Smooth muscle cell (in vitro differentiated cells): ENCODE measurements at regions not wholly inside any gene's neighbourhood (a gene's known extent, or its start where the extent isn't known, plus 50 kb on each side); places are given as distances from the start of the nearest gene placed in this dataset.

Experiments used
- DNase-seq: peaks from one replicate; lab custom pipeline; 2025; ENCODE audit not compliant: unreplicated experiment; lab: John Stamatoyannopoulos, UW
- H2AFZ ChIP-seq: fragments of 200-600 bp; sonication (generic); 2 replicates; pipeline ENCODE4 v1.6.0; 2016; ENCODE audit warnings: antibody characterized with exemption, low read depth, mild to moderate bottlenecking
- H3F3A ChIP-seq: fragments of 200-600 bp; sonication (generic); 2 replicates; pipeline ENCODE4 v1.6.0; 2017; ENCODE audit warnings: antibody characterized with exemption, low read depth
- H3K27ac ChIP-seq: fragments of 200-600 bp; sonication (generic); 2 replicates; pipeline ENCODE4 v1.5.1; 2016; ENCODE audit warnings: low read depth, mild to moderate bottlenecking
- H3K27me3 ChIP-seq: fragments of 200-600 bp; sonication (generic); 2 replicates; pipeline ENCODE4 v1.6.1; 2016; ENCODE audit warnings: low read depth, mild to moderate bottlenecking
- H3K36me3 ChIP-seq: fragments of 200-600 bp; sonication (generic); 2 replicates; pipeline ENCODE4 v1.5.1; 2016; ENCODE audit warnings: low read depth
- H3K4me1 ChIP-seq: fragments of 200-600 bp; sonication (generic); 2 replicates; pipeline ENCODE4 v1.5.1; 2016; ENCODE audit warnings: low read depth
- H3K4me2 ChIP-seq: fragments of 200-600 bp; sonication (generic); 2 replicates; pipeline ENCODE4 v1.6.0; 2016; ENCODE audit warnings: mild to moderate bottlenecking
- H3K4me3 ChIP-seq: fragments of 200-600 bp; sonication (generic); 2 replicates; pipeline ENCODE4 v1.5.1; 2016; ENCODE audit warnings: mild to moderate bottlenecking
- H3K79me2 ChIP-seq: fragments of 200-600 bp; sonication (generic); 2 replicates; pipeline ENCODE4 v1.6.0; 2016; ENCODE audit warnings: low read depth, mild to moderate bottlenecking
- H3K9ac ChIP-seq: fragments of 200-600 bp; sonication (generic); 2 replicates; pipeline ENCODE4 v1.6.0; 2016; ENCODE audit warnings: low read depth
- H3K9me3 ChIP-seq: fragments of 200-600 bp; sonication (generic); replicated peaks from 2 replicates; pipeline ENCODE4 v1.5.1; 2016; ENCODE audit warnings: low read depth
- H4K20me1 ChIP-seq: fragments of 200-600 bp; sonication (generic); 2 replicates; pipeline ENCODE4 v1.6.0; 2016; ENCODE audit warnings: low read depth
- WGBS: methylation state at CpG from one replicate; pipeline ENCODE4 v1.1.7; 2016; ENCODE audit warnings: low lambda C conversion rate; 5-methylcytosine and 5-hydroxymethylcytosine counted together
- TF ChIP-seq, protein P1 (sequence below): fragments of 200-600 bp; sonication (generic); IDR thresholded peaks from 2 replicates; pipeline ENCODE4 v1.5.1; 2017; ENCODE audit warnings: borderline replicate concordance, mild to moderate bottlenecking, antibody characterized with exemption; ENCODE audit not compliant: insufficient read depth, poor library complexity, severe bottlenecking

DNA sequence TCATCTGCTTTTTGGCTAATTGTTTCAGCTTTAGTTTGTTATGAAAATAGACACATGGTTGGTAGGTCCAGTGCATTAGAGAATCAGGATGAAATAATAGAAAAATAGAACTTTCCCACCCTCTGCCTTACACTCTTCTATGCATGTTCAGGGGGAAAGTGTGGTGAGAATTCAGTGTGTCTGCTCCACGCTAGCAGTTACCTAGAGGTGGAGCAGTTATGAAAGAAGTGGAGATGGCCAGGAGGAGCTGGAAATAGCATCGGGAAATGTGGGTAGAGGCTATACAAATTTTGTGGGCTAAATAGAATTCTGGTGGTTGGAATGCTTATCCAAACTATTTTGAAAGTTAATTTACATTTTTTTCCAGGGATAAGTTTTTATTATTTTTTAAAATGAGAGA is 91.4 kb upstream of the MAD2L1 start:
- Histone ChIP-seq H3K79me2 (no peaks in the 10 kb centered on the region), H3K4me3 (no peak overlapping the region), H3K36me3 (no peaks in the 10 kb centered on the region), H3K27me3 (no peaks in the 10 kb centered on the region), H2AFZ (peak overlapping the region; percentile 42), H4K20me1 (no peaks in the 10 kb centered on the region), H3K9me3 (no peaks in the 10 kb centered on the region), H3K4me2 (no peak overlapping the region), H3F3A (no peaks in the 10 kb centered on the region), H3K27ac (no peak overlapping the region), H3K9ac (no peak overlapping the region), H3K4me1 (peaks cover 4% of the 10 kb centered on the region)
- TF ChIP-seq, protein P1, sequence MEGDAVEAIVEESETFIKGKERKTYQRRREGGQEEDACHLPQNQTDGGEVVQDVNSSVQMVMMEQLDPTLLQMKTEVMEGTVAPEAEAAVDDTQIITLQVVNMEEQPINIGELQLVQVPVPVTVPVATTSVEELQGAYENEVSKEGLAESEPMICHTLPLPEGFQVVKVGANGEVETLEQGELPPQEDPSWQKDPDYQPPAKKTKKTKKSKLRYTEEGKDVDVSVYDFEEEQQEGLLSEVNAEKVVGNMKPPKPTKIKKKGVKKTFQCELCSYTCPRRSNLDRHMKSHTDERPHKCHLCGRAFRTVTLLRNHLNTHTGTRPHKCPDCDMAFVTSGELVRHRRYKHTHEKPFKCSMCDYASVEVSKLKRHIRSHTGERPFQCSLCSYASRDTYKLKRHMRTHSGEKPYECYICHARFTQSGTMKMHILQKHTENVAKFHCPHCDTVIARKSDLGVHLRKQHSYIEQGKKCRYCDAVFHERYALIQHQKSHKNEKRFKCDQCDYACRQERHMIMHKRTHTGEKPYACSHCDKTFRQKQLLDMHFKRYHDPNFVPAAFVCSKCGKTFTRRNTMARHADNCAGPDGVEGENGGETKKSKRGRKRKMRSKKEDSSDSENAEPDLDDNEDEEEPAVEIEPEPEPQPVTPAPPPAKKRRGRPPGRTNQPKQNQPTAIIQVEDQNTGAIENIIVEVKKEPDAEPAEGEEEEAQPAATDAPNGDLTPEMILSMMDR, result no peak
- DNase-seq, result no peak
- WGBS, result 57% methylated on average over 2 of the region's 2 CpGs

DNA sequence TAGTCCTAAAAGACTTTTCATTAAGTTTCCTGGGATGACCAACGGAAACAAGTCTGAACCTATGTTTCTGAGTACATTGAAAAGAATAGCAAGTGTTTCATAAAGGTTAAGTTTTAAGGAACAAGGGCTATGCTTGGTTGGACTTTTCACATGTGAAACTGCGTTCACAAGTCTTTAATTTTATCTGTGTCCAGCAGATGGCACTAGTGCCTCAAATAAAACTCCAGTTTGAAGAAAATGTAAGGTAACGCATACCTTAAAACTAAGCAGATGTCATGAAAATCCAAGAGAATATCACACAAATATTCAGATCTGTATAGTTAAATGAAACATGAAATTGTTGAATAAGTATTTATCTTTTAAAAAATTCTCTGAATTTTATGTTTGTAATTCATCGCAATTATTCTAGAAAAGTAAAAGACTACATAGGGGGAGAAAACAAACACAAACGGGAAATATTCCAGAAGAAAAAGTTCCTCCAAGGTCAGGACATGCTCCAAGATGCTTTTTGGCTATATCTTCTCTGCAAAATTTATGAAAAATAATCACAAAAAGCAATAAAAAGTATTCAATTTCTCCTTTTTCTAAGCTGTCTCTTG is 89.6 kb upstream of the MAD2L1 start:
- H2AFZ ChIP-seq, result no peak overlapping the region
- no peaks in the 10 kb centered on the region for H3K27me3 ChIP-seq

DNA sequence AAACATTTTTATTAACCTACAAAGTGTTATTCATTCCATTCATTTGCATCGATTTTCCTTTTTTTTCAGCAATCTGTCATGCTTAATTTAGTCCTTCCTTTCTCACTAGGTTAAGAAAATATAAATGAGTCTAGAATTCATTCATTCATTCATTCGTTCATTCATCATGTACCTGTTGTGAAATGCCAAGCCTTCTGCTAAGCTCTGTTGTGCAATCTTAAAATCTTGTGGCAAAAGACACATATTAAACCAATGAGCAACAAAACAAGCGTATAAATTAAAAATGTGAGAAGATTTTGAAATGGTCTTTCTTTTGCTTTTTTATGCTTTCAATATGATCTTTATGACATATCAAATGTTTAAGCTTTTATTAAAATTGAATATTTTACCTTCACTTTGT is 88.6 kb upstream of the MAD2L1 start:
- H3K9me3 ChIP-seq, result no peaks in the 10 kb centered on the region
- DNase-seq, result no peak
- no peak overlapping the region for H2AFZ ChIP-seq
- H3K9ac ChIP-seq, result no peak overlapping the region
- H3F3A ChIP-seq, result no peaks in the 10 kb centered on the region
- no peaks in the 10 kb centered on the region for H3K27me3 ChIP-seq
- no peaks in the 10 kb centered on the region for H3K36me3 ChIP-seq
- H3K4me3 ChIP-seq, result no peak overlapping the region
- H3K27ac ChIP-seq, result no peak overlapping the region
- WGBS, result 71% methylated on average over 3 of the region's 3 CpGs
- H3K4me1 ChIP-seq, result peaks cover 4% of the 10 kb centered on the region
- no peaks in the 10 kb centered on the region for H3K79me2 ChIP-seq
- TF ChIP-seq, protein P1, result no peak
- no peaks in the 10 kb centered on the region for H4K20me1 ChIP-seq
- no peak overlapping the region for H3K4me2 ChIP-seq

More for the DNA sequence above, 89.6 kb upstream of the MAD2L1 start:
- no peak overlapping the region for H3K4me2 ChIP-seq
- no peaks in the 10 kb centered on the region for H3K9me3 ChIP-seq
- H3K36me3 ChIP-seq, result no peaks in the 10 kb centered on the region
- no peak for DNase-seq
- H3K4me1 ChIP-seq, result peaks cover 4% of the 10 kb centered on the region
- no peaks in the 10 kb centered on the region for H3F3A ChIP-seq
- TF ChIP-seq, protein P1, result peak; percentile 68
- no peak overlapping the region for H3K27ac ChIP-seq
- no peak overlapping the region for H3K4me3 ChIP-seq
- no peak overlapping the region for H3K9ac ChIP-seq
- no peaks in the 10 kb centered on the region for H4K20me1 ChIP-seq
- WGBS, result 33% methylated on average over 5 of the region's 5 CpGs
- no peaks in the 10 kb centered on the region for H3K79me2 ChIP-seq

DNA sequence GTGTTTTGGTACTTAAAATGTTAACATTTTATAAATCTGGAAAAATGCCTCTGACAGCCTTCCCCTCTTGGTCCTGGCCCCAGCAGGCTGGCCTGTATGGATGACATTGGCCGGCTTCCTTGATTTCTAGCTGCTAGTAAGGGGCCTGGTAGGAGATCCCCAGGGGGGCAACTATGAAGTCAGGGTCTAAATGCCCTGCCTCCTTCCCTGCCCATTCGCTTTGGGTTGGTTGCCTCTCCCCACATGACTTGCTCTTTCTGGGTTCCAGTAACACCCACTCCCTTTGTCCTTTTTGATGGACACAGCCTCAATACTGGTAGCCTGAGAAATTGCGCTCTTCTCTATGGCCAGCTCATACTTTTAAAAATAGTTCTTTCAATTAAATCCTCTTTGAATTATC is 78.0 kb upstream of the MAD2L1 start:
- 97% methylated on average over 3 of the region's 3 CpGs for WGBS

More for the DNA sequence above, 78.0 kb upstream of the MAD2L1 start:
- no peak overlapping the region for H3K4me3 ChIP-seq
- H3K36me3 ChIP-seq, result no peaks in the 10 kb centered on the region
- H3K27ac ChIP-seq, result no peak overlapping the region
- H3K9me3 ChIP-seq, result no peaks in the 10 kb centered on the region
- H2AFZ ChIP-seq, result no peak overlapping the region
- no peaks in the 10 kb centered on the region for H3K27me3 ChIP-seq
- TF ChIP-seq, protein P1, result no peak
- H3K9ac ChIP-seq, result no peak overlapping the region
- H3K79me2 ChIP-seq, result no peaks in the 10 kb centered on the region
- no peaks in the 10 kb centered on the region for H3F3A ChIP-seq
- DNase-seq, result no peak
- no peaks in the 10 kb centered on the region for H4K20me1 ChIP-seq
- H3K4me2 ChIP-seq, result no peak overlapping the region
- no peaks in the 10 kb centered on the region for H3K4me1 ChIP-seq
